ENCODE measurements at regions not wholly inside any gene's neighbourhood (a gene's known extent, or its start where the extent isn't known, plus 50 kb on each side); places are given as distances from the start of the nearest gene placed in this dataset.

DNA sequence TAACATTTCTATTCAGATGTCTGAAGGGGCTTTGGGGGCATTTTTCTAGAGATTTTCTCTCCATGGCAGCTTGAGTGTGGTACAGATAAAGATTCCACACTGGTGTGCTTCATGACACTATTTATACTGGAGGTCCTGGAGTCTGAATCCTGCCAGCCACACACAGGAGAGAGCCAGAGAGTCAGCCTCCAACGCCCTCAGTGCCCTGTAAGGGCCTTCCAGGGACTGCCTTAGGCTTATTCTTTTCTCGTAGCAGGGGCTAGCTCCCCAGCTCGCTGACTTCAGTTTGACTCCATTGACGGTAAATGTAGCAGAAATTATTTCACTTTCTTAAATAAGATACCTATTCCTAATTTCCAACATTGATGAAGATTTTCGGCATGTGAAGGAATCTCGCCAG is 100.9 kb downstream of the VSTM2A start:
- no peak for TF ChIP-seq POLR2A (IDR thresholded peaks at IDR 0.05; ENCODE audit: low read depth, low read length)
- TF ChIP-seq POLR2AphosphoS5 (IDR thresholded peaks at IDR 0.05; ENCODE audit: low read depth, low read length), result no peak
- no peak for TF ChIP-seq TAF1 (IDR thresholded peaks at IDR 0.05; ENCODE audit: low read depth, low read length)
- TF ChIP-seq SPI1 (IDR thresholded peaks at IDR 0.05; ENCODE audit: low read depth, low read length), result no peak
- TF ChIP-seq PAX5 (IDR thresholded peaks at IDR 0.05; ENCODE audit: insufficient read depth, low read length, severe bottlenecking), result no peak
